ENCODE measurements at regions not wholly inside any gene's neighbourhood (a gene's known extent, or its start where the extent isn't known, plus 50 kb on each side); places are given as distances from the start of the nearest gene placed in this dataset.
A peak's percentile ranks its signal among the peaks of the same experiment; 100 is the strongest.

DNA sequence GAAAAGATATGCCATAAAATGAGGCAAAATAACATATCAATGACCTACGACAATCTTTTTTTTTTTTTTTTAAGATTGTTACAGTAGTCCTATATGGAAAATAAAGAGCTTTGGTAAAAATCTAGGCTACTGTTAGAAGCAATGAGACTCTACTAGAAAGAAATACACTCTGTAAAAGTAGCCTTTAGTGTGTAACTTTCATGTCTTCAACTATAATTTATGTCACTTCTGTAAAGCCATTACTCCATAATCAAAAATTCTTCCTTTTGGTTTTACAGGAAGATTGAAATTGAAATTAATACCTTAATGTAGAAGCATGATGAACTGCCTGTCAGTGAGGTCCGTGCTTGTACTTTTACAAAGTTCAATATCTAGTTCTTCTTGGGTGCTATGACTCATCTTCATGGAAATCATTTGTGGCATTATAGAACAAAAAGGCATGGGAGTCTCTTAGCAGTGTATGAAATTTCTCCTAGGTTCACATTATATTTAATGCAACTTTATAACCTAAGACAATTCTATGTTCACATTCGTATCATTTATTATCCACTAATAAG is 1393.1 kb downstream of the EFNA5 start (continued):
- TF ChIP-seq, protein P1, sequence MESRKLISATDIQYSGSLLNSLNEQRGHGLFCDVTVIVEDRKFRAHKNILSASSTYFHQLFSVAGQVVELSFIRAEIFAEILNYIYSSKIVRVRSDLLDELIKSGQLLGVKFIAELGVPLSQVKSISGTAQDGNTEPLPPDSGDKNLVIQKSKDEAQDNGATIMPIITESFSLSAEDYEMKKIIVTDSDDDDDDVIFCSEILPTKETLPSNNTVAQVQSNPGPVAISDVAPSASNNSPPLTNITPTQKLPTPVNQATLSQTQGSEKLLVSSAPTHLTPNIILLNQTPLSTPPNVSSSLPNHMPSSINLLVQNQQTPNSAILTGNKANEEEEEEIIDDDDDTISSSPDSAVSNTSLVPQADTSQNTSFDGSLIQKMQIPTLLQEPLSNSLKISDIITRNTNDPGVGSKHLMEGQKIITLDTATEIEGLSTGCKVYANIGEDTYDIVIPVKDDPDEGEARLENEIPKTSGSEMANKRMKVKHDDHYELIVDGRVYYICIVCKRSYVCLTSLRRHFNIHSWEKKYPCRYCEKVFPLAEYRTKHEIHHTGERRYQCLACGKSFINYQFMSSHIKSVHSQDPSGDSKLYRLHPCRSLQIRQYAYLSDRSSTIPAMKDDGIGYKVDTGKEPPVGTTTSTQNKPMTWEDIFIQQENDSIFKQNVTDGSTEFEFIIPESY (IDR thresholded peaks at IDR 0.05; ENCODE audit: extremely low read depth, insufficient replicate concordance, low read length): no peak
- TF ChIP-seq TCF7L2 (IDR thresholded peaks at IDR 0.05; ENCODE audit: borderline replicate concordance, extremely low read depth, insufficient read depth, insufficient read length): no peak
- no peak for TF ChIP-seq JUND (IDR thresholded peaks at IDR 0.05)
- TF ChIP-seq POLR2AphosphoS5 (IDR thresholded peaks at IDR 0.05; ENCODE audit: low read depth, low read length): no peak

- TF ChIP-seq CTCF (IDR thresholded peaks at IDR 0.05 in 2 of 3, conservative IDR thresholded peaks at IDR 0.05 in 1 of 3; ENCODE audit: borderline replicate concordance in 1 of 3, insufficient read depth in 1 of 3, low read depth in 2 of 3, low read length in 2 of 3) (peak; percentile 22 to 65 (median 49); a peak in 4 of 6 replicates), RAD21 (IDR thresholded peaks at IDR 0.05; ENCODE audit: low read depth) (peak; percentile 62), ZFX (IDR thresholded peaks at IDR 0.05) (no peak)
- H4K20me1 ChIP-seq (ENCODE audit: insufficient read depth): no peaks in the 10 kb centered on the region
- POLR2A ChIA-PET: no interaction called here
- no peaks in the 10 kb centered on the region for H3K36me3 ChIP-seq (ENCODE audit: control insufficient read depth in 1 of 2, insufficient read depth in 2 of 2, low read length in 2 of 2)
- DNase-seq (ENCODE audit: low read depth, low spot score) (peak; percentile 24), ATAC-seq (peak; percentile 75)
- RAD21 ChIA-PET (ENCODE audit: low non-redundant PET in 1 of 2, low total read pairs in 2 of 2, uncharacterized antibody in 2 of 2, unreplicated experiment in 2 of 2): interaction anchor here in 1 of 2 experiments (0.6 to 1.0 kb wide), 2 partner anchors 430 to 936 kb away, joined by 4 read pairs; no protein-coding TSS in a partner anchor
- H3K9me3 ChIP-seq (ENCODE audit: control insufficient read depth in 1 of 2, insufficient read depth in 1 of 2, low read depth in 1 of 2, low read length in 2 of 2): no peaks in the 10 kb centered on the region
- H3K9ac ChIP-seq (ENCODE audit: low read length): no peak overlapping the region
- no peaks in the 10 kb centered on the region for H3K27me3 ChIP-seq (ENCODE audit: insufficient read depth, low read length)
- no peaks in the 10 kb centered on the region for H3K9me2 ChIP-seq (ENCODE audit: insufficient read depth)
- H3K79me2 ChIP-seq (ENCODE audit: insufficient read depth, low read length): no peaks in the 10 kb centered on the region
- H3K4me3 ChIP-seq (replicated peaks in 1 of 2; ENCODE audit: low read depth in 1 of 2, low read length in 2 of 2): no peak overlapping the region
- H3K27ac ChIP-seq (ENCODE audit: low read depth, low read length): no peak overlapping the region
- no peak overlapping the region for H2AFZ ChIP-seq (ENCODE audit: low read depth, low read length, poor library complexity, severe bottlenecking)
- H3K4me1 ChIP-seq (ENCODE audit: control insufficient read depth in 1 of 2, insufficient read depth in 2 of 2, low read length in 2 of 2): no peaks in the 10 kb centered on the region
- no TSS peak for BruUV-seq (replicated peaks)
- no peak overlapping the region for H3K4me2 ChIP-seq (ENCODE audit: low read length)
- CTCF ChIA-PET: interaction anchor here (0.6 to 1.5 kb wide), 10 partner anchors 9 to 1303 kb away, joined by 3 to 8 read pairs (median 4); no protein-coding TSS in a partner anchor
- intact Hi-C loops (cut with micrococcal nuclease): loop anchor here (10.0 kb wide), 1 partner anchor 1405 kb away; the partner anchor contains the start of gene EFNA5
Measured at GRCh38 chr5:106269252-106269843, 1401.4 kb downstream of the EFNA5 start.

Data from HCT116 (cell line).